Activated CD4-positive, alpha-beta T cell treated with anti-CD3 and anti-CD28 coated beads for 36 hours (primary cell): ENCODE measurements at regions not wholly inside any gene's neighbourhood (a gene's known extent, or its start where the extent isn't known, plus 50 kb on each side); places are given as distances from the start of the nearest gene placed in this dataset.
"Not testable (repeated sequence)": the region's sequence is repeated elsewhere in the genome, so short reads cannot be mapped to it uniquely, and the experiment has no call there.

Experiments used
- ATAC-seq: fragments of 200-7000 bp; cut with Tn5 transposase; one replicate; pipeline ENCODE4 v1.10.0; 2021; ENCODE audit warnings: mild to moderate bottlenecking, moderate library complexity
- CTCF ChIA-PET: fragments of 350-600 bp; sonication (Branson Sonifier 250); formaldehyde crosslinking; loops from one replicate; lab custom pipeline; 2021; ENCODE audit warnings: antibody characterized with exemption; lab: Charles Lee
- POLR2A ChIA-PET: fragments of 350-600 bp; sonication (Branson Sonifier 250); formaldehyde crosslinking; loops from one replicate; lab custom pipeline; 2021; ENCODE audit warnings: antibody characterized with exemption, inconsistent platforms; lab: Charles Lee
- DNase-seq: peaks from one replicate; pipeline ENCODE4 v3.0.0-alpha.2; 2020
- H3K27ac Mint-ChIP-seq: one replicate; pipeline ENCODE4 v1.8.0; 2021; ENCODE audit warnings: mixed read lengths
- H3K27me3 Mint-ChIP-seq: one replicate; pipeline ENCODE4 v1.8.0; 2021; ENCODE audit warnings: mixed read lengths
- H3K36me3 Mint-ChIP-seq: one replicate; pipeline ENCODE4 v1.8.0; 2021; ENCODE audit warnings: low read depth, mixed read lengths
- H3K4me1 Mint-ChIP-seq: one replicate; pipeline ENCODE4 v1.8.0; 2021; ENCODE audit warnings: mixed read lengths
- H3K4me3 Mint-ChIP-seq: one replicate; pipeline ENCODE4 v1.8.0; 2021; ENCODE audit warnings: mild to moderate bottlenecking, moderate library complexity, mixed read lengths
- H3K9me3 Mint-ChIP-seq: one replicate; pipeline ENCODE4 v1.8.0; 2021; ENCODE audit warnings: low read depth, mixed read lengths
- intact Hi-C, 2 experiments: fragments of 100-400 bp; cut with DNase I in 1 of 2; cut with micrococcal nuclease in 1 of 2; formaldehyde crosslinking; loops; one replicate each; pipeline versions ENCODE4 v1.14.2 to v1.15.1; 2022 to 2024; cut with DNase I, micrococcal nuclease

- intact Hi-C loops, POLR2A ChIA-PET, H3K36me3 Mint-ChIP-seq, DNase-seq, ATAC-seq, H3K27ac Mint-ChIP-seq, H3K27me3 Mint-ChIP-seq, CTCF ChIA-PET, H3K4me3 Mint-ChIP-seq, H3K9me3 Mint-ChIP-seq: not testable (repeated sequence)
- peaks cover 23% of the 10 kb centered on the region for H3K4me1 Mint-ChIP-seq
These were observed 50.5 kb upstream of the MED13L start for GRCh38 chr12:116327992-116328391.

GRCh38 chr12:116331876-116332275 lies 54.4 kb upstream of the MED13L start:
- intact Hi-C loops, result no loop called here
- ATAC-seq, result no peak
- no peak for DNase-seq
- H3K4me1 Mint-ChIP-seq, result peaks cover 4% of the 10 kb centered on the region
- H3K27ac Mint-ChIP-seq, result no peak overlapping the region
- H3K9me3 Mint-ChIP-seq, result no peaks in the 10 kb centered on the region
- no peaks in the 10 kb centered on the region for H3K27me3 Mint-ChIP-seq
- CTCF ChIA-PET, result interaction anchor here (0.7 kb wide), 1 partner anchor 177 kb away, joined by 3 read pairs; no protein-coding TSS in a partner anchor
- POLR2A ChIA-PET, result no interaction called here
- no peak overlapping the region for H3K4me3 Mint-ChIP-seq
- H3K36me3 Mint-ChIP-seq, result no peaks in the 10 kb centered on the region

GRCh38 chr12:116332705-116333380 lies 55.4 kb upstream of the MED13L start:
- no peaks in the 10 kb centered on the region for H3K36me3 Mint-ChIP-seq
- H3K27me3 Mint-ChIP-seq, result no peaks in the 10 kb centered on the region
- H3K27ac Mint-ChIP-seq, result no peak overlapping the region
- ChIA-PET CTCF (interaction anchor here (0.7 kb wide), 1 partner anchor 176 kb away, joined by 3 read pairs; no protein-coding TSS in a partner anchor), POLR2A (no interaction called here)
- no peak overlapping the region for H3K4me3 Mint-ChIP-seq
- H3K9me3 Mint-ChIP-seq, result no peaks in the 10 kb centered on the region
- intact Hi-C loops, result no loop called here
- no peak for DNase-seq
- H3K4me1 Mint-ChIP-seq, result peaks cover 4% of the 10 kb centered on the region
- ATAC-seq, result no peak

- no peaks in the 10 kb centered on the region for H3K27me3 Mint-ChIP-seq
- ChIA-PET CTCF (no interaction called here), POLR2A (no interaction called here)
- H3K36me3 Mint-ChIP-seq, result no peaks in the 10 kb centered on the region
- intact Hi-C loops, result no loop called here
- no peak for DNase-seq
- no peak overlapping the region for H3K4me3 Mint-ChIP-seq
- no peak for ATAC-seq
- peaks cover 4% of the 10 kb centered on the region for H3K4me1 Mint-ChIP-seq
- no peak overlapping the region for H3K27ac Mint-ChIP-seq
- H3K9me3 Mint-ChIP-seq, result no peaks in the 10 kb centered on the region
These were observed 55.9 kb upstream of the MED13L start for GRCh38 chr12:116333402-116333801.

- H3K4me3 Mint-ChIP-seq, result no peak overlapping the region
- no peaks in the 10 kb centered on the region for H3K36me3 Mint-ChIP-seq
- no peaks in the 10 kb centered on the region for H3K9me3 Mint-ChIP-seq
- DNase-seq, result peak; percentile 48
- ATAC-seq, result peak; percentile 86
- ChIA-PET CTCF (interaction anchor here (0.6 to 1.0 kb wide), 3 partner anchors 35 to 372 kb away, joined by 3 to 4 read pairs (median 3); no protein-coding TSS in a partner anchor), POLR2A (interaction anchor here (1.1 kb wide), 1 partner anchor 223 kb away, joined by 3 read pairs; no protein-coding TSS in a partner anchor)
- no peak overlapping the region for H3K27ac Mint-ChIP-seq
- intact Hi-C loops, result no loop called here
- H3K27me3 Mint-ChIP-seq, result no peaks in the 10 kb centered on the region
- peaks cover 4% of the 10 kb centered on the region for H3K4me1 Mint-ChIP-seq
These were observed 59.1 kb upstream of the MED13L start for GRCh38 chr12:116336542-116337065.

GRCh38 chr12:116337312-116337711 lies 59.8 kb upstream of the MED13L start:
- intact Hi-C loops, result no loop called here
- ATAC-seq, result no peak

GRCh38 chr12:116338064-116338846 lies 60.8 kb upstream of the MED13L start:
- no peak overlapping the region for H3K27ac Mint-ChIP-seq
- H3K27me3 Mint-ChIP-seq, result no peaks in the 10 kb centered on the region
- DNase-seq, result no peak
- intact Hi-C loops, result no loop called here
- H3K4me3 Mint-ChIP-seq, result no peak overlapping the region
- ATAC-seq, result no peak
- H3K36me3 Mint-ChIP-seq, result no peaks in the 10 kb centered on the region
- CTCF ChIA-PET, result interaction anchor here (0.6 kb wide), 2 partner anchors 151 to 339 kb away, joined by 3 to 4 read pairs; no protein-coding TSS in a partner anchor
- POLR2A ChIA-PET, result interaction anchor here (0.6 kb wide), 1 partner anchor 55 kb away, joined by 5 read pairs; no protein-coding TSS in a partner anchor
- H3K4me1 Mint-ChIP-seq, result peaks cover 4% of the 10 kb centered on the region
- H3K9me3 Mint-ChIP-seq, result no peaks in the 10 kb centered on the region

More at GRCh38 chr12:116337312-116337711, 59.8 kb upstream of the MED13L start:
- Mint-ChIP-seq H3K27ac (no peak overlapping the region), H3K9me3 (no peaks in the 10 kb centered on the region), H3K36me3 (no peaks in the 10 kb centered on the region), H3K27me3 (no peaks in the 10 kb centered on the region), H3K4me1 (peaks cover 4% of the 10 kb centered on the region), H3K4me3 (no peak overlapping the region)
- POLR2A ChIA-PET, result no interaction called here
- CTCF ChIA-PET, result interaction anchor here (0.6 kb wide), 3 partner anchors 338 to 371 kb away, joined by 3 to 4 read pairs (median 4); no protein-coding TSS in a partner anchor
- no peak for DNase-seq

GRCh38 chr12:116339062-116339461 lies 61.6 kb upstream of the MED13L start:
- Mint-ChIP-seq H3K9me3 (no peaks in the 10 kb centered on the region), H3K27me3 (no peaks in the 10 kb centered on the region), H3K4me1 (peaks cover 4% of the 10 kb centered on the region), H3K36me3 (no peaks in the 10 kb centered on the region), H3K4me3 (no peak overlapping the region), H3K27ac (no peak overlapping the region)
- DNase-seq, result no peak
- ATAC-seq, result no peak
- POLR2A ChIA-PET, result no interaction called here
- CTCF ChIA-PET, result no interaction called here
- intact Hi-C loops, result no loop called here

GRCh38 chr12:116339800-116340371 lies 62.4 kb upstream of the MED13L start:
- DNase-seq (no peak), ATAC-seq (no peak)
- POLR2A ChIA-PET, result no interaction called here
- Mint-ChIP-seq H3K4me3 (no peak overlapping the region), H3K27ac (no peak overlapping the region), H3K27me3 (peaks cover 2% of the 10 kb centered on the region), H3K9me3 (peaks cover 3% of the 10 kb centered on the region), H3K36me3 (no peaks in the 10 kb centered on the region), H3K4me1 (peaks cover 4% of the 10 kb centered on the region)
- intact Hi-C loops, result no loop called here
- CTCF ChIA-PET, result no interaction called here

- Mint-ChIP-seq H3K27me3 (peaks cover 2% of the 10 kb centered on the region), H3K9me3 (peaks cover 3% of the 10 kb centered on the region), H3K36me3 (no peaks in the 10 kb centered on the region), H3K4me1 (no peaks in the 10 kb centered on the region), H3K27ac (no peak overlapping the region), H3K4me3 (no peak overlapping the region)
- no peak for ATAC-seq
- DNase-seq, result no peak
- ChIA-PET CTCF (no interaction called here), POLR2A (interaction anchor here (0.6 kb wide), 1 partner anchor 110 kb away, joined by 3 read pairs; no protein-coding TSS in a partner anchor)
- intact Hi-C loops, result no loop called here
These were observed 65.9 kb upstream of the MED13L start for GRCh38 chr12:116343331-116343884.

GRCh38 chr12:116346222-116346621 lies 68.7 kb upstream of the MED13L start:
- H3K4me1 Mint-ChIP-seq, result no peaks in the 10 kb centered on the region
- ChIA-PET POLR2A (no interaction called here), CTCF (no interaction called here)
- H3K4me3 Mint-ChIP-seq, result no peak overlapping the region
- intact Hi-C loops, result no loop called here
- ATAC-seq (no peak), DNase-seq (no peak)
- no peaks in the 10 kb centered on the region for H3K36me3 Mint-ChIP-seq
- peaks cover 2% of the 10 kb centered on the region for H3K27me3 Mint-ChIP-seq
- H3K27ac Mint-ChIP-seq, result no peak overlapping the region
- H3K9me3 Mint-ChIP-seq, result peaks cover 3% of the 10 kb centered on the region
